ENCODE measurements at regions not wholly inside any gene's neighbourhood (a gene's known extent, or its start where the extent isn't known, plus 50 kb on each side); places are given as distances from the start of the nearest gene placed in this dataset.
"Not testable (repeated sequence)": the region's sequence is repeated elsewhere in the genome, so short reads cannot be mapped to it uniquely, and the experiment has no call there.

- Histone ChIP-seq H3K9ac (no peak overlapping the region), H3K4me3 (no peak overlapping the region), H3K9me3 (ENCODE audit: low read depth) (no peaks in the 10 kb centered on the region), H3K4me2 (no peak overlapping the region), H4K20me1 (ENCODE audit: low read depth) (no peaks in the 10 kb centered on the region), H3K27me3 (no peaks in the 10 kb centered on the region), H3K79me2 (ENCODE audit: low read depth) (no peaks in the 10 kb centered on the region), H3K4me1 (no peaks in the 10 kb centered on the region), H3K36me3 (no peaks in the 10 kb centered on the region), H2AFZ (replicated peaks) (no peak overlapping the region), H3F3A (ENCODE audit: low read depth) (no peaks in the 10 kb centered on the region), H3K27ac (no peak overlapping the region)
- no peak for DNase-seq (ENCODE audit: low spot score)
- H3K4me1 Mint-ChIP-seq = no peaks in the 10 kb centered on the region
- H3K4me3 Mint-ChIP-seq = no peak overlapping the region
- H3K27ac Mint-ChIP-seq = no peak overlapping the region
- no peaks in the 10 kb centered on the region for H3K27me3 Mint-ChIP-seq (ENCODE audit: insufficient read depth, low read depth)
- H3K9me3 Mint-ChIP-seq = no peaks in the 10 kb centered on the region
- TF ChIP-seq EZH2 (IDR thresholded peaks at IDR 0.05) (no peak), CTCF (IDR thresholded peaks at IDR 0.05) (no peak), EZH2phosphoT487 (IDR thresholded peaks at IDR 0.05) (no peak)
- H3K36me3 Mint-ChIP-seq = no peaks in the 10 kb centered on the region
Measured at GRCh38 chr6:97347111-97347510, 64.1 kb upstream of the MMS22L start.

DNA sequence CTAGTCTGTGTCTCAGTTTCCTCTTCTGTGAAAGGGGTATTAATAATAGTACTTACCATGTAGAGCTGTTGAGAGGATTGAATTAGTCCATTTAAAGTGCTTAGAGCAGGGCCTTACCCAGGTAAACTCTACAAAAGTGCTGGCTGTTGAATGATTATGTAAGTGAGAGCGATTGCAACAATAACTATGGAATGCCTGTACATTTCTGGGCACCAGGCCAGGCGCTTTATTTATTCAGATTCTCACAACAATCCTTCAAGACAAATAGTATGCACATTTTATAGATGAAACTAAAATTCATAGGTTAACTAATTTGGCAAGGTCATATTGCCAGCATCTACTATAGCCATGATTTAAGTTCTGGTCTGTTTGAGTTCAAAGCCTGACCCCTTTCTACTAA is 78.3 kb upstream of the MMS22L start:
- no peaks in the 10 kb centered on the region for H3K4me1 ChIP-seq
- H3K79me2 ChIP-seq (ENCODE audit: low read depth) = no peaks in the 10 kb centered on the region
- no peak for DNase-seq (ENCODE audit: low spot score)
- H3K4me1 Mint-ChIP-seq = peaks cover 4% of the 10 kb centered on the region
- H3K4me3 Mint-ChIP-seq = no peak overlapping the region
- H3K36me3 Mint-ChIP-seq = no peaks in the 10 kb centered on the region
- no peak overlapping the region for H2AFZ ChIP-seq (replicated peaks)
- H3K27me3 Mint-ChIP-seq (ENCODE audit: insufficient read depth, low read depth) = no peaks in the 10 kb centered on the region
- H3K9me3 ChIP-seq (ENCODE audit: low read depth) = no peaks in the 10 kb centered on the region
- H3K27ac Mint-ChIP-seq = no peak overlapping the region
- H4K20me1 ChIP-seq (ENCODE audit: low read depth) = no peaks in the 10 kb centered on the region
- no peak overlapping the region for H3K4me3 ChIP-seq
- H3F3A ChIP-seq (ENCODE audit: low read depth) = no peaks in the 10 kb centered on the region
- no peak for TF ChIP-seq CTCF (IDR thresholded peaks at IDR 0.05)
- TF ChIP-seq EZH2phosphoT487 (IDR thresholded peaks at IDR 0.05) = no peak
- TF ChIP-seq EZH2 (IDR thresholded peaks at IDR 0.05) = no peak
- no peaks in the 10 kb centered on the region for H3K27me3 ChIP-seq
- H3K4me2 ChIP-seq = no peak overlapping the region
- H3K36me3 ChIP-seq = no peaks in the 10 kb centered on the region
- no peaks in the 10 kb centered on the region for H3K9me3 Mint-ChIP-seq
- H3K9ac ChIP-seq = no peak overlapping the region
- H3K27ac ChIP-seq = no peak overlapping the region

GRCh38 chr6:97364327-97364726 is 81.3 kb upstream of the MMS22L start:
- Mint-ChIP-seq H3K4me3 (no peak overlapping the region), H3K4me1 (peaks cover 4% of the 10 kb centered on the region)

GRCh38 chr6:97382071-97382470 is 99.1 kb upstream of the MMS22L start:
- not testable (repeated sequence) for H3K9ac ChIP-seq; H3K27me3 ChIP-seq; DNase-seq (ENCODE audit: low spot score); H2AFZ ChIP-seq (replicated peaks); H3K27ac ChIP-seq; H3K9me3 Mint-ChIP-seq; H3K36me3 ChIP-seq; H4K20me1 ChIP-seq (ENCODE audit: low read depth); H3K9me3 ChIP-seq (ENCODE audit: low read depth); H3K4me1 ChIP-seq; H3K4me3 Mint-ChIP-seq; H3K36me3 Mint-ChIP-seq; H3K4me1 Mint-ChIP-seq; H3K79me2 ChIP-seq (ENCODE audit: low read depth); H3F3A ChIP-seq (ENCODE audit: low read depth); H3K27me3 Mint-ChIP-seq (ENCODE audit: insufficient read depth, low read depth); H3K4me3 ChIP-seq; H3K27ac Mint-ChIP-seq; H3K4me2 ChIP-seq

More at GRCh38 chr6:97364327-97364726, 81.3 kb upstream of the MMS22L start:
- Histone ChIP-seq H3K4me1 (no peaks in the 10 kb centered on the region), H3K36me3 (no peaks in the 10 kb centered on the region), H3K79me2 (ENCODE audit: low read depth) (no peaks in the 10 kb centered on the region), H4K20me1 (ENCODE audit: low read depth) (no peaks in the 10 kb centered on the region), H3K9ac (no peak overlapping the region), H3K4me2 (no peak overlapping the region), H2AFZ (replicated peaks) (no peak overlapping the region), H3F3A (ENCODE audit: low read depth) (no peaks in the 10 kb centered on the region), H3K9me3 (ENCODE audit: low read depth) (no peaks in the 10 kb centered on the region), H3K27me3 (no peaks in the 10 kb centered on the region), H3K4me3 (no peak overlapping the region), H3K27ac (no peak overlapping the region)
- no peaks in the 10 kb centered on the region for H3K9me3 Mint-ChIP-seq
- DNase-seq (ENCODE audit: low spot score) = no peak
- no peak overlapping the region for H3K27ac Mint-ChIP-seq
- H3K36me3 Mint-ChIP-seq = no peaks in the 10 kb centered on the region
- no peaks in the 10 kb centered on the region for H3K27me3 Mint-ChIP-seq (ENCODE audit: insufficient read depth, low read depth)
- TF ChIP-seq EZH2phosphoT487 (IDR thresholded peaks at IDR 0.05) (no peak), EZH2 (IDR thresholded peaks at IDR 0.05) (no peak), CTCF (IDR thresholded peaks at IDR 0.05) (no peak)

All from neural progenitor cell (in vitro differentiated cells).